Sigmoid colon (tissue), 6 donors: ENCODE measurements at regions not wholly inside any gene's neighbourhood (a gene's known extent, or its start where the extent isn't known, plus 50 kb on each side); places are given as distances from the start of the nearest gene placed in this dataset.

ENCODE experiments used
- DNase-seq: peaks from one replicate; pipeline ENCODE4 v3.0.0-alpha.2; 2019
- H3K27ac ChIP-seq, 4 donors: fragments of 200-600 bp; sonication (generic); one replicate each; pipeline ENCODE4 v1.5.1; 2016 to 2019; ENCODE audit warnings: mild to moderate bottlenecking in 1 of 4
- H3K27me3 ChIP-seq, 3 donors: fragments of 200-600 bp; sonication (generic); one replicate each; pipeline ENCODE4 v1.5.1; 2019; ENCODE audit warnings: mild to moderate bottlenecking in 1 of 3
- H3K36me3 ChIP-seq, 4 donors: fragments of 200-600 bp; sonication (generic); one replicate each; pipeline ENCODE4 v1.5.1; 2016 to 2019
- H3K4me1 ChIP-seq, 4 donors: fragments of 200-600 bp; sonication (generic); one replicate each; pipeline ENCODE4 v1.5.1; 2017 to 2019
- H3K4me3 ChIP-seq, 4 donors: fragments of 200-600 bp; sonication (generic); one replicate each; pipeline ENCODE4 v1.5.1; 2017 to 2019; ENCODE audit warnings: mild to moderate bottlenecking in 2 of 4, moderate library complexity in 1 of 4
- H3K9me3 ChIP-seq, 4 donors: fragments of 200-600 bp in 3 of 4; sonication (generic) in 3 of 4; one replicate each; pipeline versions ENCODE4 v1.5.1 to v1.6.1; 2013 to 2019
- CTCF ChIP-seq, 4 experiments: fragments of 450-650 bp in 3 of 4; fragments of 200-600 bp in 1 of 4; IDR thresholded peaks; one replicate each; pipeline ENCODE4 v1.5.1; 2016 to 2019; ENCODE audit warnings: antibody characterized with exemption in 4 of 4, mild to moderate bottlenecking in 3 of 4, moderate library complexity in 2 of 4
- EP300 ChIP-seq, 4 donors: sonication (generic); formaldehyde crosslinking; IDR thresholded peaks; one replicate each; pipeline ENCODE4 v1.6.1; 2017; ENCODE audit warnings: antibody characterized with exemption in 4 of 4
- POLR2A ChIP-seq, 2 donors: fragments of 450-650 bp; IDR thresholded peaks; one replicate each; pipeline ENCODE4 v1.6.1; 2016; ENCODE audit warnings: antibody characterized with exemption in 2 of 2, mild to moderate bottlenecking in 2 of 2, moderate library complexity in 2 of 2
- POLR2AphosphoS5 ChIP-seq, 4 donors: sonication (generic); formaldehyde crosslinking; IDR thresholded peaks; one replicate each; pipeline ENCODE4 v1.6.1; 2017; ENCODE audit warnings: antibody characterized with exemption in 4 of 4
- WGBS, 2 donors: extraction: QIAGEN DNeasy Blood & Tissue Kit; methylation state at CpG; one replicate each; pipeline ENCODE4 v1.1.7; 2013; 5-methylcytosine and 5-hydroxymethylcytosine counted together
- intact Hi-C: fragments of 100-400 bp; cut with DNase I; formaldehyde crosslinking; loops from one replicate; pipeline ENCODE4 v1.15.1; 2023
- donor health status: healthy with polysubstance abuse.
- donor health status: healthy.

GRCh38 chr1:14137411-14138134 lies 437.6 kb downstream of the PRDM2 start:
- TF ChIP-seq CTCF (IDR thresholded peaks at IDR 0.05) = no peak
- TF ChIP-seq POLR2A (IDR thresholded peaks at IDR 0.05) = no peak
- TF ChIP-seq EP300 (IDR thresholded peaks at IDR 0.05) = no peak
- no peak for TF ChIP-seq POLR2AphosphoS5 (IDR thresholded peaks at IDR 0.05)
- no peak overlapping the region for H3K4me3 ChIP-seq
- H3K27ac ChIP-seq = no peak overlapping the region
- H3K4me1 ChIP-seq = peaks cover 0 to 31% (median 28%) of the 10 kb centered on the region in 4 donors
- no peaks in the 10 kb centered on the region for H3K36me3 ChIP-seq
- no peaks in the 10 kb centered on the region for H3K27me3 ChIP-seq
- H3K9me3 ChIP-seq = no peaks in the 10 kb centered on the region
- no peak for DNase-seq
- intact Hi-C loops = no loop called here
- 86 to 88% methylated on average over 6 of the region's 6 CpGs for WGBS, 2 donors

DNA sequence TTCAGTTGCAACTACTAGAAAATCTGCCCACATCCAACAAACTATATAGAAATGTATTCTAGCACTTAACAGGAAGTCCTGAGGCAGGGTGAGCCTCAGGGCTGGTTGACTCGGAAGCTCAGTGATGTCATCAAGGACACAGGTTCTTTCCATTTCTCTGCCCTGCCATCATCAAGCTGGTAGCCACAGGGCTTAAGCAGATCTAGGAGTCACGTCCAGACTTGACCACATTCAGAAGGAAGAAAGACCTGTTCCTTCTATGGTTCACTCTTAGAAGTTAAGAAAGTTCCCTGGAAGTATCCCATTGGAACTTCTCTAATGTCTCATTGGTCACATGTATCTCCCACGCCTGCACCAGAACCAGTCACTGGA lies 438.1 kb downstream of the PRDM2 start:
- DNase-seq = no peak
- Histone ChIP-seq H3K4me1 (peaks cover 0 to 37% (median 33%) of the 10 kb centered on the region in 4 donors), H3K9me3 (no peaks in the 10 kb centered on the region), H3K36me3 (no peaks in the 10 kb centered on the region), H3K4me3 (no peak overlapping the region), H3K27ac (no peak overlapping the region), H3K27me3 (no peaks in the 10 kb centered on the region)
- TF ChIP-seq POLR2A (IDR thresholded peaks at IDR 0.05) (no peak), CTCF (IDR thresholded peaks at IDR 0.05) (no peak), EP300 (IDR thresholded peaks at IDR 0.05) (no peak), POLR2AphosphoS5 (IDR thresholded peaks at IDR 0.05) (no peak)
- intact Hi-C loops = no loop called here
- WGBS, 2 donors = 91 to 96% methylated on average over 3 of the region's 3 CpGs

- no peak for DNase-seq
- H3K4me1 ChIP-seq = peaks cover 0 to 37% (median 33%) of the 10 kb centered on the region in 4 donors
- no peak overlapping the region for H3K4me3 ChIP-seq
- 79 to 90% methylated on average over 6 of the region's 6 CpGs for WGBS, 2 donors
- H3K36me3 ChIP-seq = no peaks in the 10 kb centered on the region
- no peaks in the 10 kb centered on the region for H3K9me3 ChIP-seq
- no peak overlapping the region for H3K27ac ChIP-seq
- intact Hi-C loops = no loop called here
- no peak for TF ChIP-seq EP300 (IDR thresholded peaks at IDR 0.05)
- TF ChIP-seq POLR2AphosphoS5 (IDR thresholded peaks at IDR 0.05) = no peak
- TF ChIP-seq CTCF (IDR thresholded peaks at IDR 0.05) = no peak
- TF ChIP-seq POLR2A (IDR thresholded peaks at IDR 0.05) = no peak
- H3K27me3 ChIP-seq = no peaks in the 10 kb centered on the region
These were observed 438.7 kb downstream of the PRDM2 start for GRCh38 chr1:14138687-14139086.

DNA sequence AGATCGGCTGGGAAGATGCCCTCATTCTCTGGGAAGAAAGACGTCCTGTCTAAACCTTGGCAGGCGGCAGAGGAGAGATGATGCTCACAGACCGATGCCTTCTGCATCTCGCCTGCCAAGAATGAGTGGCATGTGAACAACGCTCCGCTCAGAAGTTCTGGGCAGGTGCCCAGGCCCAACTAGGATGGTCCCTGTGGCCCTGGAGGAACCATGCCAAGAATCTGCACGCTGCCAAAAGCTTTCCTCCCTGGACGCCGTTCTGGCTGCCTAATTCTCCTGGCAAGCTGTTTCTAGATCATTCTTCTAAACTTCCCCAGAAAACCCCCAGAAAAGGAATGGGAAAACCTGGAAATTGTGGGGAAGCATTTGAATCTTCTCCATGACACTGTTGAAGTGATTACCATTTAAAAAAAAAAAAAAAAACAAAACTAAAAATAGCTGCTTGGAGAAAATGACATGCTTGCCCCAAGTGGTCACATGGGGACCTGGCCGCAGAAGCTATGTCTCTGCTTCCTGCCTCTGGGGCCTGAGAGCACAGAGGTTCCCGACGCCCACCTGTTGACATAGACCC lies 440.9 kb downstream of the PRDM2 start:
- 77 to 90% methylated on average over 13 of the region's 13 CpGs for WGBS, 2 donors
- Histone ChIP-seq H3K36me3 (no peaks in the 10 kb centered on the region), H3K27ac (peak overlapping the region in 1 of 4 donors; percentile 59), H3K27me3 (no peaks in the 10 kb centered on the region), H3K4me3 (no peak overlapping the region), H3K4me1 (peaks cover 0 to 27% (median 25%) of the 10 kb centered on the region in 4 donors), H3K9me3 (no peaks in the 10 kb centered on the region)
- DNase-seq = no peak
- no peak for TF ChIP-seq POLR2AphosphoS5 (IDR thresholded peaks at IDR 0.05)
- TF ChIP-seq POLR2A (IDR thresholded peaks at IDR 0.05) = no peak
- TF ChIP-seq EP300 (IDR thresholded peaks at IDR 0.05) = no peak
- TF ChIP-seq CTCF (IDR thresholded peaks at IDR 0.05) = no peak
- intact Hi-C loops = no loop called here
